Ramos (cell line): ENCODE measurements at regions not wholly inside any gene's neighbourhood (a gene's known extent, or its start where the extent isn't known, plus 50 kb on each side); places are given as distances from the start of the nearest gene placed in this dataset.
"Not testable (repeated sequence)": the region's sequence is repeated elsewhere in the genome, so short reads cannot be mapped to it uniquely, and the experiment has no call there.

Experiments
- in situ Hi-C: fragments of 300-500 bp; cut with MboI; formaldehyde crosslinking; loops from one replicate; pipeline ENCODE4 v1.14.3; 2022; ENCODE audit warnings: low sequenced_read_pairs; ENCODE audit not compliant: unreplicated experiment

DNA sequence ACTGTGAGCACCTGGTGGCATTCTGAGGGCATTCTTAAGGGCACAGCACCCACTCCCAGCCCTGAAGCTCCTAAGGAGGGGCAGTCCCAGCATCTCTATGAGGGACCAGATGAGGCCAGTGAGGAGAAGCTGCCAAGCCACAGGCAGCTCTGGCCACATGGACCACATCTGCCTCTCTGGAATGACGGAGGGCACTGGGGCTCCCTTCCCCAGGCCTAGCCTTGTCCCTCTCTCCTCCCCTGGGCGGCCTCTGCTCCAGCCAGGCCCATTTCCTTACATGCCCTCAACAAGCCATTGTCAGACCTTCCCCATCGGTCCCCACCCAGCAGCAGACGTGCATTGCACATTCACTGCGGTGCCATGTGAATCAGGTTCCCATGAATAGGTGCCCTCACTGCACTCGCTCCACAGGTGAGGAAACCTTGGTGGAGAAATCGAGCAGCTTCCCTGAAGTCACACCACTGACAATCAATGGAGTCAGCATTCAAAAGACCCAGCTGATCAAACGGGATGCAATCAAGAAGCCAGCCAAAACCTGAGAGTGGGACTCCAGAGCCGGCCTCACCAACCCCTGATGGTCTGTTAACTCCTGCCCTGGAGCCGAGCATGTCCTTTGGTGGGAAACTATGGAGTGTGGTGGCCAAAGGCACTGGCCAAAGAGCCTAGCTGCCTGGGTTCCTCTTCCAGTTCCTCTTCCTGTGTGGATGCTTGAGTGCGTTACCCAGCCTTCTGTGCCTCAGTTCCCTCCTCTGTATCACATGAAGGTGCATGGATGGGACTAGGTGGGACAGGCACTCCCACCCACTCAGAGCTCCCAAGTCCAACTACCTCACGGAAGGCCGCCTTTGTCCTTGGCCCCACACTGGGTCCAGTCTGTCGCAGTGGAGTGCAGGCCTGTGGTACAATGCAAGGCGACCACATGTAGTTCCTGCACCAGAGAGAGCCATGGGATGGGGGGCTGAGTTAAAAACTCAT, 147.3 kb downstream of the ZFP36L2 start:
- in situ Hi-C loops, result no loop called here

GRCh38 chr2:43078301-43078700, 148.1 kb downstream of the ZFP36L2 start:
- in situ Hi-C loops, result no loop called here

- in situ Hi-C loops, result no loop called here
Measured at GRCh38 chr2:43077876-43078275, 148.5 kb downstream of the ZFP36L2 start.

DNA sequence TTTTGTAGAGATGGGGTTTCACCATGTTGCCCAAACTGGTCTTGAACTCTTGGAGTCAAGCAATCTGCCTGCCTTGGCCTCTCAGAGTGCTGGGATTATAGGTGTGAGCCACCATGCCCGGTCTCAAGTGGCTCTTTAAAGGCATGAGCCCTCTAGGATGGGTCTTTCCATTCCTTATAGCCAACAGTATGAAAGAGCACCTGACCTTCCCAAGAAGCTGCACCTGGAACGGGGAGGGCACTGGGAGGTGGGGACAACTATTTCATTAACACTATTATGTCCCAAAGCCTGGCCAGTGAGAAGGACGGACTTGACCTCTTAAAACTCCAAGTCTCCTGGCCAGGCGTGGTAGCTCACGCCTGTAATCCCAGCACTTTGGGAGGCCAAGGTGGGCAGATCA, 149.7 kb downstream of the ZFP36L2 start:
- in situ Hi-C loops, result no loop called here

DNA sequence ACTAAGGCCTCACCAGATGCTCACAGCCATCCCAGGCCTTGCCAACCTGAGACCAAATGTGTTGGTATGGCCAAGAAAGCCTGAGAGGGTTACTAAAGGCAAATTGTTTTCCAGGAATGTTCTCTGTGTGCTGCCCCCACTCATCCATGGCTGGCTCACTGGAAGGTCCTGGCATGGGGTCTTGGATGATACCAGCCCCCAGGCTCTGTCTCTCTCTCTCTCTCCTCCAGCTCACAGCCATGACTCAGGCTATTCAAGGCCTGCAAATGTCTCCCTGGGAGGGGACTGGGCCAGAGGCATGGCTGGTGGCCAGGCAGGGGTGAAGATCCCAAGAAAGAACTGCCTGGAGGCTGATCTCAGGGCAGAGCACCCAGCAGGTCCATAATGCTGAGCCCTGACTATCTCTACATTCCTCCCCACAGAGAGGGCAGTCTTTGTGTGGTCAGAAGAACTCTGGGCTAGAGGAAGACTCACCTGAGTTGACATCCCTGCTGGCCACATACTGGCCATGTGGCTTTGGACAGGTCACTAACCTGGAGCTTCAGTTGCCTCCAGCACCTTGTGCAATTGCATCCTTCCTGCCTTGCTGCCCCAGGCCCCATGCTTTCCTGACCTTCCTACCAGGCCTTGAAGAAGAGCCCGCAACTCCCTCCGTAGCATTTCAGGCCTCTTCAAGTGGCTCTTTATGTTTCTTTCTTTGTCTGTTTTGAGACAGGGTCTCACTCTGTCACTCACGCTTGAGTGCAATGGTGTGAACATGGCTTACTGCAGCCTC, 150.4 kb downstream of the ZFP36L2 start:
- in situ Hi-C loops, result no loop called here

DNA sequence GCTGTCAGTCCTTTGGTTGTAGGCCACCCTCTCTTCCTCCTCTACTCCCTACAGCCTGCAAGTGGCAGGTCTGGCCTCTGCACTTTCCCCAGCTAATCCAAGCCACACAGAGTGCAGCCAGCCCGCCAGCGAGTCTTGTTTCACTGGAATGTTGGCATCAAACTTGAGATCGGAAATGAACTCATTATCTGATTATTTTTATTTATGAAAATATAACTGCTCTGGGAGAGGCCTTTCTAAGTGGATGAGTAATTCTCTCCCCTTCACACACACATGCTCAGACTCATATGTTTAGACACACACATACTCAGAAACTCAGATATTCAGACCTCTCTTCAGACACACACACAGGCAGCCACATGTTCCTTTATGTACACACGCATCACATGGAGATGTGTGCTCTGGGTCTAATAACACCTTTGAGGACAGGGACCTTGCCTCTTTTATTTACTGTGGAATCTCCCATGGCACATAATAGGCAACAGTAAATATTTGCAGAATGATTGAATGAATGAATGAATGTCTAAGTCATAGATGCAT, 151.3 kb downstream of the ZFP36L2 start:
- in situ Hi-C loops, result no loop called here

DNA sequence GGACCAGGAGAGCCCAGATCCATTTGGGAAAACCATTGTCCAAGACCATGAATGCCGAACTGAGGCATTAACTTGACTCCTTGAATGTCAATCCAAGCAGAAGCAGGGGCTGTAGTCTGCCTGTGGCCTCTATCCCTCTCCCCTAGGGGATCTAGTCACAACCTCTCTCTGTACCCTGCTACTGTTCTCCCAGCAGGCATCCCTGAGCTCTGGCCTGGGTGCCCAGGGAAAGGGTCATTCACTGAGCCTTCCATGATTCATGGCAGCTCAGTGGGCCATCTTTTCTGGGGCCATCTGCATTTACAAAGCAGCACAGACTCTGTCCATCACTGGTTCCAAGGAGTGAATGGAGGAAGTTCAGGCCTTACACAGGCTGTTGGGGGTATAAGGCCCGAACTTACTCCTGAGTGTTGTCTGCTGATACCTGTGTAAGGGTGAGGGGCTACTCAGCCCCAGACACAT, 151.8 kb downstream of the ZFP36L2 start:
- in situ Hi-C loops, result no loop called here

DNA sequence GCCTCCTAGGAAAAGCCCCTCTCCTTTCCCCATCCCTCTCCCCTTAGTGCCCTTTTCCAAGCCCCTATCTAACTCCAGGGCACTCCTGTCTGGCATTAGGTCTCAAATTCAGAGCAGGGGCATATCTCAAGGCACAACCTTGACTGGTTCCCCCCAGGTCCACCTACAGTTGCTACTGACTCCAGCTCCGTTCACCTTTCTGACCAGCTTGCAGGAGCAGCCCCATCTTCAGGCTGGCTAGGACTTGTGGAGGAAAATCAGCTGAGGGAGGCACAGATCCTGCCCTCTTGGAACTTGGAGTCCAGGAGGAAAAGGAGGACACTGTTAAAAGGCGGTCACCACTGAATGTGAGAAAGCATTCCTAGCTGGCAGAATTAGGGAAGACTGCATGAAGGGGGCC, 152.4 kb downstream of the ZFP36L2 start:
- in situ Hi-C loops, result no loop called here

GRCh38 chr2:43073401-43073825, 153.0 kb downstream of the ZFP36L2 start:
- in situ Hi-C loops, result no loop called here

GRCh38 chr2:43071599-43072550, 154.5 kb downstream of the ZFP36L2 start:
- in situ Hi-C loops, result no loop called here

DNA sequence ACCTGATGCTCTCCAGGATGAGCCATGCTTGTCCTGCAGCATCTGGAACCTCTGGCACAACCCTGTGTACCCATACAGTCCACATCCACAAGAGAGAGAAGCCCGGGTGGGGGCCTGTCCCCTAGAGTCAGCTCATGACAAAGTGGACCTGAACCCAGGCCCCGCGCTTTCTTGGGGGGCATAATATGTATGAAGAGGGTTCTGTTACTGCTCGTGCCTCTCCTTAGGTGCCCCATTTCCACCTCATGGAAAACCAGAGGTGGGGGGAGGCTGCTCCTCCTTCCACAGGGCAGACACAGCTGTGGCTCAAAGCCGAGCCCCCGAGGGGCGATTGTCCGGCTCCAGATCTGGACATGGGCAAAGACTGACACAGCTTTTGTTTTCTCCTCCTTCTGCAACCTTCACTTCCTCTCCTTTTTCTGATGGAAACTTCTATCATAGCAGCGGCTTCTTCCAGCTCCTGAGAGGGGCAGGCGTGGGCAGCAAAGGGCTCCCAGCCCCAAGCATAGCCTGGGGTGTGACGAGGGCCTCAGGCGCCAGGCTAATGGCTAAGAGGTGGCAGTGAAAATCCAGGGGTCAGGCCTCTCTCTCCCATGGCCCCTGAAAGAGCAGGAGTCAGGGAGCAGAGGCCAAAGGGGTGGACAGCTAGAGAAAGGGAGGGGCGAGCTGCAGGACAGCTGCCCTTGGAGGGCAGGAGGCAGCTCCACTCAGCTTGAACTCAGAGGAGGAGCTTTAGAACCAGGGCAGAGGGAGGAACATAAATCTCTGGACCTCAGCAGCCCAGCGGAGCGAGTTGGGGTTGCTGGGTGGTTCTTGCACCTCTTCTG, 155.5 kb downstream of the ZFP36L2 start:
- in situ Hi-C loops, result no loop called here

DNA sequence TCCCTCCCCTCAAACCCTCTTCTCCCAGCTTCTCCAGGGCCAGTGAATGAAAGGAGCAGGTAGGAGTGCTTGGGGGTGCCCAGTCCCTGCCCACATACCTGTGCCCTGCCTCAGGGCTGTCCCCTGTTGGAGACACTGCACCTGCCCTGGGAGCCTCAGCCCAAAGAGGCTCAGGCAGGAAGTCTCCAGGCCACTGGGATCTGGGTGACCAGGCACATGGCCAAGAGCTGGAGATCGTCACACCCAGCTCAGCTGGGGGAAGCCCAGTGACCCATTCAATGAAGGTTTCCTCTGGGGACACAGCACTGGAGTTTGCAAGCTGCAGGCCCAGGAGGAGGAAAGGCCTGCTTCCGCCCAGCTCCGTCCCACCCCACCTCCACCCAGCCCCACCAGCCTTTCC, 156.4 kb downstream of the ZFP36L2 start:
- in situ Hi-C loops, result no loop called here

- in situ Hi-C loops, result no loop called here
Measured at GRCh38 chr2:43068631-43069517, 157.5 kb downstream of the ZFP36L2 start.

DNA sequence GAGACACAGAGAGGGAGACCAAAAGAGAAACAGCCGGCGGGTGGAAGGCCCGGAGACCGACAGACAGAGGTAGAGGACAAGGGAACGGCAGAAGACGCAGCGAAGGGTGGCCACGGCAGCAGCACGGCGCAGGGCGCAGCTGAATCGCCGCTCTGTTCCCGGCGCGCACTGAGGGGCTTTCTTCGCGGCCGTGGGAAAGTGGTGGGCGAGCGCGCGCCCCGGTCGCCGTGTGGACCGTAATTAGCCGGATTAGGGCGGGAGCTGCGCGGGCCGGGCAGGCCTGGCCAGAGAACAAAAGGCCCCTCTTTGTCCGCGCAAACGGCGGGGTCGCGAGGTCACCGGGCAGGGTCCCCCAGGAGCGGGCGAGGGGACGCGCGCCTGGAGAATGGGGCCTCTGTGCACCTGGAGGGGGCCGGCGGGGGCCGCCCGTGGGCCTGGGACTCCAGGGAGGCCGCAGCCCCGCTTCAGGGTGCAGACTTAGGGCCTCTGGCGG, 158.3 kb downstream of the ZFP36L2 start:
- in situ Hi-C loops, result no loop called here

- in situ Hi-C loops, result no loop called here
Measured at GRCh38 chr2:43067254-43068040, 159.0 kb downstream of the ZFP36L2 start.

- in situ Hi-C loops, result not testable (repeated sequence)
Measured at GRCh38 chr2:43066541-43067253, 159.7 kb downstream of the ZFP36L2 start.
